ENCODE measurements at regions not wholly inside any gene's neighbourhood (a gene's known extent, or its start where the extent isn't known, plus 50 kb on each side); places are given as distances from the start of the nearest gene placed in this dataset.
A peak's percentile ranks its signal among the peaks of the same experiment; 100 is the strongest.
"Not testable (repeated sequence)": the region's sequence is repeated elsewhere in the genome, so short reads cannot be mapped to it uniquely, and the experiment has no call there.

GRCh38 chr6:114651611-114652010 lies 308.8 kb upstream of the HS3ST5 start:
- H3K4me1 Mint-ChIP-seq, result no peaks in the 10 kb centered on the region
- no peak overlapping the region for H3K27ac Mint-ChIP-seq
- no peaks in the 10 kb centered on the region for H3K36me3 Mint-ChIP-seq (ENCODE audit: low read depth)
- no peak for DNase-seq
- no peak for TF ChIP-seq CTCF (IDR thresholded peaks at IDR 0.05)
- H3K9me3 Mint-ChIP-seq, result no peaks in the 10 kb centered on the region
- no peak overlapping the region for H3K4me3 Mint-ChIP-seq
- peaks cover 2% of the 10 kb centered on the region for H3K27me3 Mint-ChIP-seq (ENCODE audit: low read depth, poor library complexity)

GRCh38 chr6:114650891-114651290 lies 308.1 kb upstream of the HS3ST5 start:
- Mint-ChIP-seq H3K4me1 (no peaks in the 10 kb centered on the region), H3K9me3 (no peaks in the 10 kb centered on the region), H3K36me3 (ENCODE audit: low read depth) (no peaks in the 10 kb centered on the region), H3K4me3 (no peak overlapping the region), H3K27ac (no peak overlapping the region), H3K27me3 (ENCODE audit: low read depth, poor library complexity) (peaks cover 2% of the 10 kb centered on the region)
- no peak for DNase-seq
- no peak for TF ChIP-seq CTCF (IDR thresholded peaks at IDR 0.05)

- Mint-ChIP-seq H3K9me3 (no peaks in the 10 kb centered on the region), H3K4me1 (peaks cover 1% of the 10 kb centered on the region), H3K36me3 (ENCODE audit: low read depth) (no peaks in the 10 kb centered on the region), H3K27me3 (ENCODE audit: low read depth, poor library complexity) (peaks cover 2% of the 10 kb centered on the region), H3K27ac (no peak overlapping the region), H3K4me3 (no peak overlapping the region)
- no peak for TF ChIP-seq CTCF (IDR thresholded peaks at IDR 0.05)
- no peak for DNase-seq
Measured at GRCh38 chr6:114649298-114649697, 306.5 kb upstream of the HS3ST5 start.

GRCh38 chr6:114648847-114649246 lies 306.0 kb upstream of the HS3ST5 start:
- H3K4me1 Mint-ChIP-seq, result peaks cover 5% of the 10 kb centered on the region
- peaks cover 2% of the 10 kb centered on the region for H3K27me3 Mint-ChIP-seq (ENCODE audit: low read depth, poor library complexity)
- DNase-seq, result no peak
- H3K4me3 Mint-ChIP-seq, result no peak overlapping the region
- no peak for TF ChIP-seq CTCF (IDR thresholded peaks at IDR 0.05)
- H3K9me3 Mint-ChIP-seq, result no peaks in the 10 kb centered on the region
- no peaks in the 10 kb centered on the region for H3K36me3 Mint-ChIP-seq (ENCODE audit: low read depth)
- H3K27ac Mint-ChIP-seq, result no peak overlapping the region

- no peaks in the 10 kb centered on the region for H3K36me3 Mint-ChIP-seq (ENCODE audit: low read depth)
- no peak overlapping the region for H3K27ac Mint-ChIP-seq
- peaks cover 7% of the 10 kb centered on the region for H3K9me3 Mint-ChIP-seq
- H3K27me3 Mint-ChIP-seq (ENCODE audit: low read depth, poor library complexity), result no peaks in the 10 kb centered on the region
- peak; percentile 6 for DNase-seq
- no peaks in the 10 kb centered on the region for H3K4me1 Mint-ChIP-seq
- H3K4me3 Mint-ChIP-seq, result no peak overlapping the region
- no peak for TF ChIP-seq CTCF (IDR thresholded peaks at IDR 0.05)
Measured at GRCh38 chr6:114638341-114638740, 295.5 kb upstream of the HS3ST5 start.

- H3K4me1 Mint-ChIP-seq, result no peaks in the 10 kb centered on the region
- no peaks in the 10 kb centered on the region for H3K27me3 Mint-ChIP-seq (ENCODE audit: low read depth, poor library complexity)
- no peak overlapping the region for H3K27ac Mint-ChIP-seq
- no peaks in the 10 kb centered on the region for H3K36me3 Mint-ChIP-seq (ENCODE audit: low read depth)
- H3K4me3 Mint-ChIP-seq, result no peak overlapping the region
- TF ChIP-seq CTCF (IDR thresholded peaks at IDR 0.05), result no peak
- no peak for DNase-seq
- H3K9me3 Mint-ChIP-seq, result peaks cover 13% of the 10 kb centered on the region
Measured at GRCh38 chr6:114634016-114634415, 291.2 kb upstream of the HS3ST5 start.

- H3K4me1 Mint-ChIP-seq; H3K36me3 Mint-ChIP-seq (ENCODE audit: low read depth); H3K4me3 Mint-ChIP-seq; H3K27me3 Mint-ChIP-seq (ENCODE audit: low read depth, poor library complexity); DNase-seq; H3K9me3 Mint-ChIP-seq; H3K27ac Mint-ChIP-seq: not testable (repeated sequence)
Measured at GRCh38 chr6:114626226-114626625, 283.4 kb upstream of the HS3ST5 start.
